Motor neuron (in vitro differentiated cells): ENCODE measurements at regions not wholly inside any gene's neighbourhood (a gene's known extent, or its start where the extent isn't known, plus 50 kb on each side); places are given as distances from the start of the nearest gene placed in this dataset.
A peak's percentile ranks its signal among the peaks of the same experiment; 100 is the strongest.

Experiments used
- ATAC-seq, 8 experiments: fragments of 200-7000 bp; cut with Tn5 transposase; replicated peaks in 6 of 8; 2 replicates each; pipeline ENCODE4 v1.8.0; 2021; ENCODE audit warnings: mild to moderate bottlenecking in 8 of 8, moderate library complexity in 8 of 8
- H3K27ac ChIP-seq, 2 donors: fragments of 250-450 bp; sonication (Bioruptor Pico); 2 replicates each; pipeline ENCODE4 v1.9.0; 2021; ENCODE audit warnings: antibody characterized with exemption in 2 of 2, mild to moderate bottlenecking in 2 of 2, moderate library complexity in 1 of 2
- H3K4me1 ChIP-seq, 2 donors: fragments of 250-450 bp; sonication (Bioruptor Pico); replicated peaks in 1 of 2; 2 replicates each; pipeline ENCODE4 v1.6.1; 2021; ENCODE audit warnings: antibody characterized with exemption in 2 of 2, mild to moderate bottlenecking in 2 of 2, moderate library complexity in 1 of 2
- H3K4me3 ChIP-seq, 5 donors: fragments of 250-450 bp; sonication (Bioruptor Pico); 2 replicates each; pipeline ENCODE4 v1.9.0; 2021; ENCODE audit warnings: antibody characterized with exemption in 5 of 5, mild to moderate bottlenecking in 5 of 5, moderate library complexity in 4 of 5
- WGBS, 10 experiments: fragments of 450-650 bp; shearing (Covaris generic); methylation state at CpG; one replicate each; pipeline ENCODE4 v1.0.0; 2022; 5-methylcytosine and 5-hydroxymethylcytosine counted together
- in situ Hi-C, 9 experiments: fragments of 400-800 bp; cut with MboI; loops; one replicate each; pipeline ENCODE4 v1.15.0; 2021; ENCODE audit warnings: low sequenced_read_pairs in 9 of 9, low pct_unique_long_range_greater_than_20kb in 2 of 9; ENCODE audit not compliant: unreplicated experiment in 9 of 9

DNA sequence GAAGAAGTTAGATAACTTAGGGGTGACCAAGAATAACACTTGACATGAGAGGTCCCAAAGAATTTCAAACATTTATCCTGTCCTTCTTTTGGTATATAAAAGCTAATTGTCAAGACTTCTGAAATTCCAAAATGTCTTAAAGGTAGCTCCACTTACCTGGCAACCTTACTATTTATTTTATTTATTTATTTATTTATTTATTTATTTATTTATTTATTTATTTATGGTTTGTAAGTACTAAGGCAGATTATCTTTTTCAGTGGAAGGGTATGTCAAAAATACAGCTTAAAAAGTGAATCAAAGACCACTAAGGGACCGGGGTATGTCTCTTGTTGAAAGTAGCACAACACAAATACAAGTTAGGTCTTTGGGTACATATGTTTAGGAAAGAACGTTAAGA is 620.8 kb upstream of the B3GALT2 start:
- H3K27ac ChIP-seq: no peak overlapping the region
- in situ Hi-C loops: no loop called here
- H3K4me1 ChIP-seq: no peaks in the 10 kb centered on the region
- ATAC-seq: no peak
- 0 to 100% (median 72%) methylated on average over 1 to 2 of the region's 2 CpGs for WGBS, 10 experiments
- H3K4me3 ChIP-seq: no peak overlapping the region

DNA sequence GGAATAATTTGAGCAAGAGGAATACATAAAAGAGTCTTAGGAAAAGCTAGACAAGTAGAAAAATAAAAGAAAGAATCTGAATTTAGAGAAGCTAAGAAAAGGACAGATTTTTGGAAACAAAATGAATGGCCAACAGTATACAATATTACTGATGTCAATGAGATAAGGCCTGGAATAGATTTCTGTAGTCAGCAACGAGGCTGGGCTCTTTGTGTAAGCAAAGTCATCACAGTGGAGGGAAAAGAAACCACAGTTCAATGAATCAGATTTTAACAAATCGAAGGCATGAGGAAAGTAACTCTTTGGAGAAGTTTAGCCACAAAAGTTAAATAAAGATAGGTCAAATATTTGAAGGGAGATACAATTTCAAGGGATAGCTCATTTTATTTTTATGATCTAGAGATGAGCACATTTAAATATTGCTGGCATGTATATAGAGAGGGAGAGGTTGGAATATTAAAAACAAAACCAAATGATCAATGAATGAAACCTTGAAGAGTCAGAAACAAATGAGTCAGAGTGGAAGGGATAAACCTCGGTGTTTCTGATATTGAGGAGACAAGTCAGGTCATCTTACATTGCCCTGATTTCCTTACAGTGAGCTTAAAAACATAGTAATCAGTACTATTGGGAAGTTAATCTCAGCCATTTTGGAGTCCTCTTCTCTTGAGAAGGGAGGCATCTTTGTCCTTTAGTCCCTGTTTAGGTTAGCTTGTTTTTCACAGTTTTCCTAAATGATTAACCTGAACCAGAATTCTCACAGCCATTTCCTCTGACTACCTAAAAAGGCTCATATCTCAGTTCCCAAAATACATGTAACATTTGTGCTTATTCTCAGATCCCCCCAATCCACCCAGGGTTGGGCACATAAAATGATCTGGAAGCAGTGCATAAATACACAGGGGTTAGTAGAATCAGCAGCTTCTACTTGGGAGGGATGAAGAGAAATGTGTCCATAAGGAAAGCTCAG is 620.0 kb upstream of the B3GALT2 start:
- Histone ChIP-seq H3K27ac (no peak overlapping the region), H3K4me1 (no peaks in the 10 kb centered on the region), H3K4me3 (no peak overlapping the region)
- in situ Hi-C loops: no loop called here
- WGBS, 10 experiments: 0 to 83% (median 57%) methylated on average over 2 to 3 of the region's 3 CpGs
- ATAC-seq: no peak

GRCh38 chr1:193799948-193800690 is 613.7 kb upstream of the B3GALT2 start:
- 0 to 76% (median 58%) methylated on average over 1 to 6 of the region's 6 CpGs for WGBS, 10 experiments
- H3K4me3 ChIP-seq: no peak overlapping the region
- in situ Hi-C loops: no loop called here
- H3K4me1 ChIP-seq: no peaks in the 10 kb centered on the region
- no peak overlapping the region for H3K27ac ChIP-seq
- peak; percentile 67 to 99 (median 95) for ATAC-seq

DNA sequence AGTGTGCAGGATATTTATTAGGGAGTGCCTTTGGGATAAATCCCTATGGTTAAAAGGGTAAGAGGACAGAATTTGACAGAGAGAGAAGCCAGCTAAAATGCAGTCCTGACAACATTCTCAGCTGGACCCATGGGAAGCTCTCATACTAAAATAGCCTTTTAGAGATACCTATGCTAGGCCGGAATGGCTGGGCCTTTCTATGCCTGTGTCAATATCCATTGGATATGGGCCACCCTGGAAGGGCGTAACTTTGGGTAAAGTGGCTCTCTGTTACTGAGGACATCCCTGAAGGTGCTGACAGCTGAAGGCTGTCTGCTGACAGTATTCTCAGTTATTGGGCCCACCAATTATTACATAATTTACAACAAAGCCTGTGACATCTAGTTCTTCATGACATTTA is 613.0 kb upstream of the B3GALT2 start:
- 0 to 100% (median 86%) methylated on average over 1 to 2 of the region's 2 CpGs; no CpG with 5 or more reads in 1 of the 10 experiments for WGBS, 10 experiments
- peak in 1 of 8 experiments; percentile 32 for ATAC-seq

GRCh38 chr1:193794239-193794638 is 607.8 kb upstream of the B3GALT2 start:
- Histone ChIP-seq H3K4me1 (no peaks in the 10 kb centered on the region), H3K4me3 (no peak overlapping the region), H3K27ac (no peak overlapping the region)
- 9 to 94% (median 58%) methylated on average over 2 to 4 of the region's 4 CpGs for WGBS, 10 experiments
- in situ Hi-C loops: no loop called here
- ATAC-seq: peak in 1 of 8 experiments; percentile 41

More for the DNA sequence above, 613.0 kb upstream of the B3GALT2 start:
- Histone ChIP-seq H3K27ac (no peak overlapping the region), H3K4me1 (no peaks in the 10 kb centered on the region), H3K4me3 (no peak overlapping the region)
- in situ Hi-C loops: no loop called here

GRCh38 chr1:193791746-193792145 is 605.3 kb upstream of the B3GALT2 start:
- in situ Hi-C loops: no loop called here
- H3K4me3 ChIP-seq: no peak overlapping the region
- no peaks in the 10 kb centered on the region for H3K4me1 ChIP-seq
- 0 to 100% (median 95%) methylated on average over 1 to 3 of the region's 3 CpGs; no CpG with 5 or more reads in 3 of the 10 experiments for WGBS, 10 experiments
- no peak overlapping the region for H3K27ac ChIP-seq
- no peak for ATAC-seq

GRCh38 chr1:193787061-193787460 is 600.6 kb upstream of the B3GALT2 start:
- WGBS, 10 experiments: 0 to 36% (median 29%) methylated on average over 1 to 2 of the region's 2 CpGs; no CpG with 5 or more reads in 2 of the 10 experiments
- in situ Hi-C loops: no loop called here
- Histone ChIP-seq H3K27ac (no peak overlapping the region), H3K4me3 (no peak overlapping the region), H3K4me1 (no peaks in the 10 kb centered on the region)
- no peak for ATAC-seq

- Histone ChIP-seq H3K4me3 (no peak overlapping the region), H3K27ac (no peak overlapping the region), H3K4me1 (no peaks in the 10 kb centered on the region)
- 5 to 100% (median 93%) methylated on average over 1 to 3 of the region's 3 CpGs for WGBS, 10 experiments
- ATAC-seq: peak in 3 of 8 experiments; percentile 22 to 63 (median 22)
- in situ Hi-C loops: no loop called here
These were observed 599.5 kb upstream of the B3GALT2 start for GRCh38 chr1:193785850-193786420.

GRCh38 chr1:193774536-193775323 is 588.3 kb upstream of the B3GALT2 start:
- Histone ChIP-seq H3K4me1 (peaks cover 0 to 3% of the 10 kb centered on the region in 2 donors), H3K4me3 (no peak overlapping the region)
- WGBS, 10 experiments: 0 to 100% (median 70%) methylated on average over 1 to 2 of the region's 2 CpGs

GRCh38 chr1:193771596-193771995 is 585.2 kb upstream of the B3GALT2 start:
- Histone ChIP-seq H3K4me1 (peaks cover 0 to 9% of the 10 kb centered on the region in 2 donors), H3K4me3 (no peak overlapping the region), H3K27ac (no peak overlapping the region)
- in situ Hi-C loops: no loop called here
- no peak for ATAC-seq
- 0 to 100% (median 89%) methylated on average over 1 to 2 of the region's 2 CpGs for WGBS, 10 experiments

More at GRCh38 chr1:193774536-193775323, 588.3 kb upstream of the B3GALT2 start:
- no peak overlapping the region for H3K27ac ChIP-seq
- no peak for ATAC-seq
- in situ Hi-C loops: no loop called here

DNA sequence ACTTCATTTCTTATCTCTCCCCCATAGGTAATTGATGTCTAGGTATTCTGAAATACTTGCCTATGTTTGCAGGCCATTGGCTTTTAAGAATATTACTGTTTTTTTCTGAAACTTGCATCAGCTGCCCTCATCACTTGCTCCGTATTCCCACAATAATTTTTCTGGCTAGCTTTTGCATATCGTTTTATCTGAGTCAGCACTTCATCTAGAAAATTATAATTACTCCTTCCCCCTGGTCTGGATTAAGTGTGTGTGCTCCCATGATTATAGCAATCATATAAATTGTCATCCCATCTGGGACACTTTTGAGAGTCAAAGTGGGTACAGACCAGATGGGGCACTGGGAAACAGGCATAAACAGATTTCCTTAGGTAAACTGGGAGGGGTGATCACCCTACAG is 583.2 kb upstream of the B3GALT2 start:
- ATAC-seq: peak in 3 of 8 experiments; percentile 55 to 80 (median 64)
- Histone ChIP-seq H3K4me1 (peaks cover 0 to 9% of the 10 kb centered on the region in 2 donors), H3K4me3 (no peak overlapping the region), H3K27ac (no peak overlapping the region)
- WGBS, 10 experiments: 0 to 93% (median 42%) methylated on average over 1 to 2 of the region's 2 CpGs; no CpG with 5 or more reads in 1 of the 10 experiments
- in situ Hi-C loops: no loop called here

DNA sequence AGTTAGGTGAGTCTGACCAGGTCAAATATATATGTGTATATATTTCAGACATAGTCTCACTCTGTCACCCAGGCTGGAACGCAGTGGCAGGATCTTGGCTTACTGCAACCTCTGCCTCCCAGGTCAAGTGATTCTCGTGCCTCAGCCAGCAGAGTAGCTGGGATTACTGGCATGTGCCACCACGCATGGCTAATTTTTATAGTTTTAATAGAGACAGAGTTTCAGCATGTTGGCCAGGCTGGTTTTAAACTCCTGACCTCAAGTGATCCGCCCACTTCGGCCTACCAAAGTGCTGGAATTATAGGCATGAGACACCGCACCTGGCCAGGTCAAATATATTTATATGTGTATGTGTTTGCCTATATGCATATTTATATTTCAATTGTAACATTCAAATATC is 581.5 kb upstream of the B3GALT2 start:
- WGBS, 10 experiments: 6 to 100% (median 89%) methylated on average over 2 to 6 of the region's 6 CpGs; no CpG with 5 or more reads in 3 of the 10 experiments
- Histone ChIP-seq H3K27ac (no peak overlapping the region), H3K4me1 (peaks cover 0 to 9% of the 10 kb centered on the region in 2 donors), H3K4me3 (no peak overlapping the region)
- ATAC-seq: no peak
- in situ Hi-C loops: no loop called here
